NCI-H1694 (cell line): ENCODE measurements at regions not wholly inside any gene's neighbourhood (a gene's known extent, or its start where the extent isn't known, plus 50 kb on each side); places are given as distances from the start of the nearest gene placed in this dataset.
A peak's percentile ranks its signal among the peaks of the same experiment; 100 is the strongest.
"Not testable (repeated sequence)": the region's sequence is repeated elsewhere in the genome, so short reads cannot be mapped to it uniquely, and the experiment has no call there.

ENCODE experiments used
- DNase-seq: peaks from one replicate; lab custom pipeline; 2025; lab: John Stamatoyannopoulos, UW

GRCh38 chr2:226327830-226328229 lies 471.8 kb downstream of the IRS1 start:
- DNase-seq, result no peak

DNA sequence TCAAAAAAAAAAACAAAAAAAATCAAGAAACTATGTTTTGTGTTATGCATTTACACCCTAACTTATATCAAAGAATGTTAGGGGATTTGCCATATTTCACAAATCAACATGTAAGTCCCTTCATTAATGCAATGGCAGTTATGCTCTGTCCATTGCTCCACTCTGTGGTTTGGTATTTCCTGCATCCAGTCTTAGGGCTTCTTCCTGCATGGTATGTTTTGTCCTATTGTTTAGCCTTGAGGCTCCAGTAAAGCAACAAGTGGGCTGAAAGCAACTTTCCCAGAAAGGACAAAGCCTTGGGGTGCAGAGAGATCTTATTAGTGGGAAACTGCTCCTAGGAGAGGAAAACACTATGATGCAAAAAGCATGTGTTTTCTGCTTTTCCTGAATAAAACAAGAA lies 474.1 kb downstream of the IRS1 start:
- DNase-seq, result no peak

- no peak for DNase-seq
These were observed 479.3 kb downstream of the IRS1 start for GRCh38 chr2:226320076-226320948.

DNA sequence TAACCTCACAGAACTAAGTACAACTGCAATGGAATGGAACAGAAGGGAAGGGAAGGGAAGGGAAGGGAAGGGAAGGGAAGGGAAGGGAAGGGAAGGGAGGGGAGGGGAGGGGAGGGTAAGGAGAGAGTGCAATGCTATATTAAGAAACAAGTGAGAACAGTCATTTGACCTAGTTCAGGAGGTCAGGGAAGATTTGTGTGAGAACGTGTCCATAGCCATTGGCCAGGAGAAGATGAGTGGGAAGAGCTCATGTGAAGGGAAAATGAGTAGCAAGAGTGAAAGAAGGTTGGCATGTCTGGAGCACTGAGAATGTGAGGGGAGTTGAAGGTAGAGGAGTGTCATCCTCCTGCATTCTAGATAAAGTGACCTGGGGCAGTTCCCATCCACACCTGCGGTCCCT lies 481.6 kb downstream of the IRS1 start:
- DNase-seq, result no peak

DNA sequence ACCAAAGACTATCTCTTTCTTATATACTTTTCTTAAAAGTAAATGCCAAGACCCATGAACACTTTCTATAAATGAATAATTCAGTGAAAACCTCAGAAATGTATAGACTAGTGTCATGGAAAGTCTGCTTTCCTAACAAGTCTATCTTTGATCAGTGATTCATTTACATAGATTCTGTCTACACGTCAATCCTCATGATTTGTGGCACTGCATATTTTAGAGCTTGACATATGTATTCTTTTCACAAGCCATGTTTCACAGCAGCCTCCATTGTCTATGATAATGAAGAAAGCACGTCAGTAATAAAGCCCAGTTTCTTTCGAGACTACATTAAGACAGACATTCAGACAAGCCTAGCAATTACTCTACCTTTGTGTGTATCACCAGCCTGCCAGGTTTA lies 486.6 kb downstream of the IRS1 start:
- no peak for DNase-seq

DNA sequence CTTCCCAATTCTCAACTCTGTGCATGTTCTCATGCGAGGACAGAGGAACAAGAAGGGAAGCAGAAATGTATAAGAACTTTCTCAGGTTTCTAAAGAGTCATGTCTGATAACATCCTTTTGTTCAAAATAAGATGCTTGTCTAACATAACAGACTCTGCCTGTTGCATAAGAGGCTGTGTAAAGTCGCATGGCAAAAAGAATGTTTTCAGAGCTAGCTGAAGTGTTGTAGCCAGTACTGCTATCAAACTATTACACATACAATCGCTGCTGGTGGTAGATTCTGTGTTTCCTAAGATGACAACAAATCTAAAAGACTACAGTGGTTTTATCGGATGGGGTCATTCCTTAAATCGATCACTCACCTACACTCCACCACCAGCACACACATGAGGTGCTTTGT lies 487.5 kb downstream of the IRS1 start:
- no peak for DNase-seq

GRCh38 chr2:226310146-226310545 lies 489.5 kb downstream of the IRS1 start:
- DNase-seq, result no peak

DNA sequence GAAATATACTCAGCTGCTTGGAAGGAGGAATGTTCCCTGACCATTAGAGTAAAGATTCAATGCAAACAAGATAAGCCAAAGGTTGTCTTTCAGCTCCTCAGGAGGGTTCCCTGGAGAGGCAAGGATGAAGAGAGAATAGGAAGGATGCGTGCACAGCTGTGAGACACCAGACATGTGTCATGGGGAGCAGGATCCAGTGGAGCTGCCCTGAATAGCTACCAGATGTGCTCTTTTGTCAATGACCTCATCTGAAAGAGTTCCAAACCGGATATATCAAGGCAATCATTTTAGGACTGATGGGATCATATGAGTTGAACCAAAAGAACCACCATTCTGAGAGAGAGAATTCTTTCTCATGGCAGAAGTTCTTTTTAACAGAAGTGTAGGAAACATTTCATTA lies 490.6 kb downstream of the IRS1 start:
- DNase-seq, result no peak

DNA sequence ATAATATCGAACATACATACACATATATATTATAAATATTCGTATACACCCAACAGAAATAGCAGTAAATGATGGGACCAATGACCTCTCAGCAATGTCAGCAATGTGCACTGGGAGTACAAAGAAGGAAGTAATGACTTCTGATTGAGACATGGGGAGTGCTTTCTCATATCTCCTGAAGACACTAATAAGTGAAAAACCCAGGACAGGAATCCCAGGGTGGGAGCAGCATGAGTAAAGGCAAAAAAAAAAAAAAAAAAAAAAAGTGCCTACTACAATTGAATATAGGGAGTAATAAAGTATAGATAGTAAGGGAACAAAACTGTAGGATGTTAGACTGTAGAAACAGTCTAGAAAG lies 491.3 kb downstream of the IRS1 start:
- DNase-seq, result no peak

GRCh38 chr2:226307487-226308322 lies 491.9 kb downstream of the IRS1 start:
- no peak for DNase-seq

GRCh38 chr2:226306969-226307368 lies 492.7 kb downstream of the IRS1 start:
- no peak for DNase-seq

DNA sequence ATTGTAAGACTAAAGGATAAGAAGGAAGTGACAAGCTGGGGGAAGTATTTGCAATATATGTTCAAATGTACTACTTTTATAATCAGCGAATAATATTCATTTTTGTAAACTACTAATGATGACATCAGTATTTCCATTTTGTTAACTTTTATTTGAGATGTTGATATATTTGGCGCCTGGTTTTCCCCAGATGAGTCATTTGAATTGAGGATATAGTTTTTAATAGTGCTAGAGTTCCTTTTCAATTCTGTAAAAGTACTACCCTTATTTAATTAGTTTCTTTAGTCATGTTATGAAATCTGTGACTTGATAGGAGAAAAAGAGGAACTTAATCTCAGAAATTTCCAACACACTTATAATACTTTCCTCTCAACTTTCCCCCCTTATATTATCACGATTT lies 495.3 kb downstream of the IRS1 start:
- no peak for DNase-seq

GRCh38 chr2:226303707-226304106 lies 495.9 kb downstream of the IRS1 start:
- DNase-seq, result no peak

DNA sequence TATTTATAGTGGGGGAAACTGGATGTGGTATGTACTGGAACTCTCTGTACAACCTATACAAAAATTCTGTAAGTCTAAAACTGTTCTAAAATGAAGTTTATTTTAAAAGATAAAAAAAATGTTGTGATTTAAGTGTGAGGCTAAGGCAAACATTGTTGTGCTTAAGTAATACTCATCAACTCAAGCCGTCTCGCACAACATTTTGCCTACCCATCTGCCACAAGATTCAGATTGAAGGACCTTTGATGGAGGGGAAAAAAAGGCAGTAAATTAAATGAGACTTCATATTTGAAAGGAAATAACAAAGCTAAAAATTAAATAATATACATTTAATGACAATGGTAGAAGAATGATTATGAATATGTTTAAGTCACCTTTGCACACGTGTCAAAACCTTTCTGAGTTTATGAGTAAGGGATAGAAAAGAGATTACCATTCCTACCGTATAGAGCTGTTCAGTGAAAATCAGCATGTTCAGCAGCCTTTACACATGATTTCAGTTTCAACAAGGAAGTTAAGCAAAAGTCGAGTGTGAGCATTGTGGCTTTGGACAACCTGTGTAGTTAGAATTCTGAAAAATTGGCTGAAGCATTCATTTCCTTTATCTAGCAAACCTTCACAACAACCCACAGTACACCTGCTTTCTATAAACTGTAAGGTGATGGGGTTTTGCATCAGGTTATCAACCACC lies 499.3 kb downstream of the IRS1 start:
- no peak for DNase-seq

GRCh38 chr2:226299771-226300170 lies 499.8 kb downstream of the IRS1 start:
- DNase-seq, result no peak

DNA sequence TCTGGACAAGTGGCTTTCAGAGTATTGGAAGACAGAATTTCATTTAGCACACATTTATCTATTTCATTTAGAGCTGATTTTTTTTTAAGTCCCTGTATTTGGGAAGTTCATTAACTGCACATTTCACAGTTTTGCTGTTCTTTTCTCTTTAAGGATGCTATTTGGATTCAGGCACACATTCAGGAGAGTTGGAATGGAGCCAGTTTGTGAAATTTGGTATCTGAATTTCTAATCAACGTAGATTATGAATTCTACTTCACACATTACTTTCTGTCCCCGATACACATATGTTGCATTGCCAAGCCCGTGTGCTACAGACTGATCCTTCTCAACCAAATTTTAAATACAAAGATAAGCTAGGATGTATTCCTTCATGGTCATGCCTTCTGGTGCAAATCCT lies 503.9 kb downstream of the IRS1 start:
- DNase-seq, result peak; percentile 52

DNA sequence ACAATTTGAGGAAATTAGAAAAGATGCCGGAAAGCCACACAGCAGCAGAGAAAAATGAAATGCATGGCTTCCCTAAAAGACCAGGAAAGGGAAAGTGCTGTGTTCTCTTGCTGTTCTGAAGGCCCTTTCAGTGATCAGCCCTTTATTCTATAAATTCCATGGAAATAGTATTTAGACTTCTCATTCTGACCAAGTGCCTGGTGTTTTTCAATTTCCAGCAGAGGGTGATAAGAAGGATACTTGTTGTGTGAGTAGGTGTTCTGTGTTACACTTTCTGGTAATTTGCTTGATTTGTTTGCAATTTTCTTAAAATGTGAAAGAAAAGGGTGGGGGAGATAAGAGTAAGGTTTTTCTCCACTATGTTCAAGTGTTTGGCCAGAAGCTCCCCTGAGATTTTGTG lies 504.5 kb downstream of the IRS1 start:
- DNase-seq, result peak; percentile 57

GRCh38 chr2:226291281-226291680 lies 508.3 kb downstream of the IRS1 start:
- DNase-seq, result not testable (repeated sequence)

GRCh38 chr2:226286916-226287315 lies 512.7 kb downstream of the IRS1 start:
- no peak for DNase-seq

DNA sequence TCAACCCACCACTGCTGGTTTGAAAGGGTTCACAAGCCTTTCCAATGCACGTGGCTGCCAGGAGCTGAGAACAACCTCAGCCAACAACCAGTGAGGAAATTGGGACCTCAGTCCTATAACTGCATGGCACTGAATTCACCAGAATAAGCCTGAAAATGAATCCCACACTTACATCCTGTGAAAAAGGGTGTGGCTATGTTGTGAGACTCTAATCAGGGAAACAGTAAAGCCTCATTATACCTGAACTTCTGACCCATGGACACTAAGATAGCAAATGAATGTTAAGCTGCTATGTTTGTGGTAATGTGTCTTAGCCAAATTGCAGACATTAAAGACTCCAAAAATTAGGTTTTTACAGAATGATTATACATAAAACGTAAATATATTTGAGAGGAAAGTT lies 515.8 kb downstream of the IRS1 start:
- DNase-seq, result no peak

GRCh38 chr2:226282151-226282550 lies 517.5 kb downstream of the IRS1 start:
- DNase-seq, result no peak

GRCh38 chr2:226280136-226280535 lies 519.5 kb downstream of the IRS1 start:
- not testable (repeated sequence) for DNase-seq

GRCh38 chr2:226275215-226275614 lies 524.4 kb downstream of the IRS1 start:
- DNase-seq, result no peak
